GM12875 (cell line): ENCODE measurements at regions not wholly inside any gene's neighbourhood (a gene's known extent, or its start where the extent isn't known, plus 50 kb on each side); places are given as distances from the start of the nearest gene placed in this dataset.

Source experiments
- H3K4me3 ChIP-seq: one replicate; pipeline ENCODE4 v1.5.1; 2011; ENCODE audit warnings: low read depth, low read length, control low read depth
- TF ChIP-seq, protein P1 (sequence below): IDR thresholded peaks from 2 replicates; pipeline ENCODE4 v1.5.1; 2011; ENCODE audit warnings: low read depth, mild to moderate bottlenecking, control low read depth, inconsistent platforms, low read length, moderate library complexity, borderline replicate concordance; ENCODE audit not compliant: insufficient read depth

DNA sequence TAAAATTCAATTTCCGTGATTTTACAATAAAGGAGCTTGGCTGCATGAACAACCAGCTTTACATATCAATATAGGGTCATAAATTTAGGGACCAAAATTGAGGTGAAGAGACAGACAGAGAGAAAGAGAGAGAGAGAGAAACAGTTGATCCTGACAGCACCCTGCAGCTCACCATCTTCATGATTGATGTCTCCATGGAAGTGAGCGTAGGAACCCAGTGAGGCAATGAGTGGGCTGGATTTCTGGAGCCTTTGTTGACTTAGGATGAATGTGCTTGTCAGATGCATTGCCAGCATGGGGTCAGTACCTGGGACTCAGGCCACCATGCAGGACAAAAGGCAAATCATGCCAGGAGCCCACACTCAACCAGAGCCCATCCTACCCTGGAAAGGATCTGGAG lies 165.1 kb upstream of the SYNDIG1 start:
- H3K4me3 ChIP-seq, result no peak overlapping the region
- TF ChIP-seq, protein P1, sequence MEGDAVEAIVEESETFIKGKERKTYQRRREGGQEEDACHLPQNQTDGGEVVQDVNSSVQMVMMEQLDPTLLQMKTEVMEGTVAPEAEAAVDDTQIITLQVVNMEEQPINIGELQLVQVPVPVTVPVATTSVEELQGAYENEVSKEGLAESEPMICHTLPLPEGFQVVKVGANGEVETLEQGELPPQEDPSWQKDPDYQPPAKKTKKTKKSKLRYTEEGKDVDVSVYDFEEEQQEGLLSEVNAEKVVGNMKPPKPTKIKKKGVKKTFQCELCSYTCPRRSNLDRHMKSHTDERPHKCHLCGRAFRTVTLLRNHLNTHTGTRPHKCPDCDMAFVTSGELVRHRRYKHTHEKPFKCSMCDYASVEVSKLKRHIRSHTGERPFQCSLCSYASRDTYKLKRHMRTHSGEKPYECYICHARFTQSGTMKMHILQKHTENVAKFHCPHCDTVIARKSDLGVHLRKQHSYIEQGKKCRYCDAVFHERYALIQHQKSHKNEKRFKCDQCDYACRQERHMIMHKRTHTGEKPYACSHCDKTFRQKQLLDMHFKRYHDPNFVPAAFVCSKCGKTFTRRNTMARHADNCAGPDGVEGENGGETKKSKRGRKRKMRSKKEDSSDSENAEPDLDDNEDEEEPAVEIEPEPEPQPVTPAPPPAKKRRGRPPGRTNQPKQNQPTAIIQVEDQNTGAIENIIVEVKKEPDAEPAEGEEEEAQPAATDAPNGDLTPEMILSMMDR, result no peak

DNA sequence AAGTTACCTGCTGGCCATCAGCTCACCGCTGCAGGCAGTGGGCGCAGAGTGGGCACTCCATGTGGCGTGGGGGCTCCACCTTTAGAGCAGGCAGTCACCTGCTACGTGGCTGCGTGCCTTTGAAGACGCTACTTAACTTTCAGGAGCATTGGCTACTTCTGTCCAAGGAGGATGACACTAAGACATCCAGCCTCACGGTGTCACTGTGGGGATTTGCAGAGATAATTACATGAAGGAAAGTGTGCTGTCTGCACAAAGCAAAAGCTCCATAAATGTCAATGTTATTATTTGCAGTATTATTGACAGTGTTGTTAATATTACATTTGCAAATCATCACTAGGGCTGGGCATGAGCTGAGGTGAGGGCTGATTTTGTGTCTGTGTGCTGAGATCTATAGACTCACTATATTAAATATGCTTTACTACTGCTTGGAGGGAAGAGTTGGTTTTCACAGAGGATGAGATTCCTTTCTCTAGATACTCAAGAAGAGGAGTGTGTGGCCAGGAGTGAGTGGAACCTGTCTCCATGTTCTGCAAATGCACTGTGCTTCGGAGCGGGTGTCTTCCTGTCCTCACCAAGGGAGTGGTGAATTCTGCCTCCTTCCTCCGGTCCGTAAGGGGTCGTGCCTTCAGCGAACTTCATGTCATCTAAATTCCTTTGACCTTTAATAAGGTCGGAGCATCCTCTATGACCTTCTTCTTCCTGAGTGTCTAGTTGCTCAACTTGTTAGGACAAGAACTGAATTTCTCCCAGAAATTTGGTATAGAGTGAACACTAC lies 165.8 kb upstream of the SYNDIG1 start:
- TF ChIP-seq, protein P1, result no peak
- no peak overlapping the region for H3K4me3 ChIP-seq

DNA sequence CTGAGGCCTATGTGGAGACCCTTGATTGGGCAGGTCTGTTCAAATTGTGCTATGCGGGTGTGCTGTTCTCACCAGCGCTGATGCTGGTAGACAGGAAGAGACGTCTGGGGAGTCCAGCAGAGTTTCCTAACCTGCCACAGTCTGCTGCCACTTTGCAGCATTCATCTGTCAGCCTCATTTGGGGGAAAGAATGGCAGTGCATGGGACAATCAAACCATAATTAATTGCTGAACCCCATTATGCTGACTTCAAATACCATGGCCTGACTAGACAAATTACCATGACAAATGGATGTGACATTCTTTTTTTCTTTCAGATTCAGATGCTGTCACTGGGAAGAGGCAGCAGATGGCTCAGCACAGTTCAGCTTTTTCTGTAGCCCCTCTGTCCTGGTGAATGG lies 171.4 kb upstream of the SYNDIG1 start:
- TF ChIP-seq, protein P1, result no peak
- no peak overlapping the region for H3K4me3 ChIP-seq

DNA sequence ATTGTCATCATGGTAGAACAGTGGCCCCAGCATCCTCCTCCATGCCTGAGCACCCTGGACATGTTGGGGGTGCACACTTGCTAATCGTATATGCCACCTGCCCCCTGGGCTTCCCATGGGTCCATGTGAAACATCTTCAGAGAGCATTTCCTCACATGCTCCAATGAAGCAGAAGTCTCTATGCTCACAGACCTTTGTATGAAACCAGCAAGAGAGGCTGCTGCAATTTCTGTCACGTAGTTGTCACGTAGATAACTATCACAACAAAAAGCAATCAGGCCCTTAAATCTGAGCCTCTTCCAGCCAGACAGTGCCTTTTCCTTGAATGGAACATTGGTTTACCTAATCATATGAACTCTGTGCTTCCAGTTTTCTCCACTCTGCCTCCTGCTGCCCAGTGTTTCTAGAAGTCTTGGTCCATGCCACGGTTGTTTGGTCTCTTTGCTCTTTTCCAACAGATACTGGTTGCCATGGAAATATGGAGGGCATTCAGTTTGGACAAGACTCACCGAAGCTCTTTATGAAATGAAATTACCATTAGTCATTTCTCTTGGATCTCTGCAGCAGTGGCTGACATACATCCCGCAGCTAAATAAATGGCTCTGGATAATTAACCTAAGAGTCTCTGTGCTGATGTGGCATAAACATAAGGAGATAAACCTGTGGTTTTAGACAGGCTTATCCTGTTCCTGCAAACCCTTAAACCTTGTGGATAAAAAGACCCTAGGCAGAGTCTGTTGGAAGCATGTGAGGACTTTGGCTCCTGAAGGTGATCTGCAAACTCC lies 172.8 kb upstream of the SYNDIG1 start:
- TF ChIP-seq, protein P1, result no peak

DNA sequence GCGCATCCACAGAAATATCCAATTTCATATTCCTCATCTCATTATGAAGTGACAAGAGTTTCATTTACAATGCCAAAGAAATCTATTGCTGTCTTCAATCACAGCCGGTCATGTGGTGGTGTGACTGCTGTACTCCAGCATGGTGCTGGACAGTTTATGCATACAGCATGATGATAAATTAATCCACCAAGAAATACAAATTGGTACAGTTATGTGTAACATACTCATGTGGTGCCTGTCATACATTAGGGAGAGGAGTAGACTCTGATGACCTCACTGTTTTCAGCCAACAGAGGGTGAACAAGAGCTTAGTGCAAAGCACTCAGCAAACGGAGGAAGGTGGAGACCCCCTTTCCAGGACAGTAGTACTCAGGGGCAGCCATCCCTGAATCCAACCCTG lies 178.4 kb upstream of the SYNDIG1 start:
- H3K4me3 ChIP-seq, result no peak overlapping the region
- TF ChIP-seq, protein P1, result no peak

More for the DNA sequence above, 172.8 kb upstream of the SYNDIG1 start:
- no peak overlapping the region for H3K4me3 ChIP-seq

DNA sequence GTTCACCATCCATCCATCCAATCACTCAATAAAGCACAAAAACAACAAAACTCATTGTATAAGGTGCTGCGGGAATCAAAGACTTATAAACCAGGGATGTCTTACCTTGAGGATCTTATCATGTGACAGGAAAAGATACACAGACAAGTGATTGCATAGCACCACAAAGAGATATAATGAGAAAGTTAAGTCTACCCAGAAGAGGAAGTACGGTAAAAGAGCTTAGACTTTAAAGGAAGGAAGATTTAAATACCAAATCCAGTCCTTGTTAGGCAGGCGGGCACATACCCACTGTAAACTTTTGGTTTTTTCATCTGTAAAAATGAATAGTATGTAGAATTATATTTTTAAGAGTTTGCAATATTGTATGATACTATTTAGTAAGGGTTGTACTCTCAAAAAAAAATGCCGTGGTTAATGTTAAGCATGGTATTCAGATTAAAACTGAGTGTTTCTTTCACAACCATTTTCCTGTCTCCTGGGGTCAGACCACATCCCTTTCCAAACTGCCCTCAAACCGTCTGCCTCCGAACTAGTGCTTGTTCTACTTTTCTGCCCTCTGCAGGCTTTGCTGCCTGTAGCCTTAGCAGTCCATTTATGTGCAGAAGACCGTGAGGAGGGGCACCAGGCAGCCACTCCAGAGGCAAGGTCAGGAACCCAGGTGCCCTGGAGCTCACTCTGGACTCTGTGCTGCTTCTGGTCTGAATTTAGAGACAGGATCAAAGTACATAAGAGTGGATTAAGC lies 179.5 kb upstream of the SYNDIG1 start:
- no peak overlapping the region for H3K4me3 ChIP-seq
- TF ChIP-seq, protein P1, result no peak

DNA sequence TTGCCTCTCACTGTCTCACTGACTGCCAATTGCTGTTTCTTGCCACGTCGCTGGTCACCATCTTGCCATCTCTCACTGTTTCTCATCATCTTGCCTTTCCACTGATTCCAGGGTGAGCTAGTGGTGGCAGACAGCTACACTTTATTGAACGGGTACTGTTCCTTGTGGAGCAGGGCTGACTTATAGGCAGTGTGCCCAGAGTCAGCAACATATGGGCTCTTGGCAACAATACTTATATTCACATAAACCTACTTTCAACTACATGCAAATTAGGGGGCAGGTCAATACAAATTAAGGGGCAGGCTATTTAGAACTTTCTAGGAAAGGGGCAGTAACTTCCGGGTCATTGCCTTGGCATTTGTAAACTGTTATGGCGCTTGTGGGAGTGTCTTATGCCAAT lies 186.2 kb upstream of the SYNDIG1 start:
- TF ChIP-seq, protein P1, result no peak
- no peak overlapping the region for H3K4me3 ChIP-seq
